ENCODE measurements at regions not wholly inside any gene's neighbourhood (a gene's known extent, or its start where the extent isn't known, plus 50 kb on each side); places are given as distances from the start of the nearest gene placed in this dataset.

DNA sequence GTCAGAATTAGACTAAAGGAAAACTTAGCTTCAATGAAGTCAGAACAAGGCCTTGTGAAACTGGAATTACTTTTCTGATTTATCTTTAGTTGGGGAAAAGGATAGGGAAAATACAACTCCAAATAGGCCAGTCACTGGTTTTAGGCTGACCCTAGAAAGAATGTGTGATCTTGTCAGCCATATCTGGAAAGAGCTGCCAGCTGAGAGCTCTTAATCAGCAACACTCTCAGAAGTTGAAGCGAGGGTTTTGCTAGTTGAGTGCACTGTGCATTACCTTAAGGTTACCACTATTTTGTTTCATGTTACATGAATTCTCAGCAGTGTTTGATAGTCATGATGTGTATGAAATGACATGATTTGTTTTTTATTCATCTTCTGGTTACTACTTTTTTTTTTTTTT lies 905.3 kb upstream of the ALCAM start:
- Histone ChIP-seq H3K4me1 (replicated peaks in 1 of 4; ENCODE audit: control insufficient read depth in 3 of 4, insufficient read depth in 4 of 4, low read length in 3 of 4) (peaks cover 0 to 7% (median 0%) of the 10 kb centered on the region in 4 experiments; a peak in 4 of 7 replicates), H2BK20ac (ENCODE audit: low read length) (no peak overlapping the region; the same call in 1 of the 2 replicates), H3K56ac (replicated peaks; ENCODE audit: insufficient read length, low read depth, low read length) (no peak overlapping the region), H3K23ac (ENCODE audit: insufficient read length) (no peak overlapping the region), H3K9me3 (ENCODE audit: insufficient read depth in 2 of 2, low read depth in 1 of 2, low read length in 1 of 2) (no peaks in the 10 kb centered on the region; a peak in 1 of 4 replicates), H3K4ac (replicated peaks; ENCODE audit: insufficient read length, low read depth, low read length) (no peak overlapping the region), H3K4me3 (ENCODE audit: extremely low read depth in 1 of 4, insufficient read depth in 2 of 4, low read depth in 3 of 4, low read length in 4 of 4) (no peak overlapping the region), H3K79me2 (ENCODE audit: control insufficient read depth in 1 of 2, insufficient read depth in 2 of 2, low read length in 2 of 2) (no peaks in the 10 kb centered on the region), H4K8ac (ENCODE audit: extremely low read depth, insufficient read depth, low read length) (no peak overlapping the region), H2BK15ac (ENCODE audit: low read length) (no peak overlapping the region), H3K4me2 (ENCODE audit: insufficient read depth in 1 of 2, low read depth in 2 of 2, low read length in 2 of 2) (no peak overlapping the region), H3K36me3 (ENCODE audit: control insufficient read depth in 2 of 4, insufficient read depth in 4 of 4, low read length in 3 of 4) (no peaks in the 10 kb centered on the region), H4K91ac (replicated peaks; ENCODE audit: insufficient read length, low read length) (no peak overlapping the region), H2AFZ (ENCODE audit: low read length) (no peak overlapping the region; the same call in 1 of the 2 replicates), H3K18ac (ENCODE audit: extremely low read depth, low read length) (no peak overlapping the region), H2BK120ac (replicated peaks; ENCODE audit: low read depth, low read length) (no peak overlapping the region), H2BK5ac (ENCODE audit: low read depth, low read length) (no peak overlapping the region), H3K14ac (ENCODE audit: insufficient read length) (no peak overlapping the region), H3K27ac (ENCODE audit: low read depth, low read length) (no peak overlapping the region), H2BK12ac (ENCODE audit: low read depth, low read length) (0 out of 2 replicates have a peak overlapping the region, but pooled peaks have one; percentile 18), H3K9ac (replicated peaks in 1 of 4; ENCODE audit: extremely low read depth in 1 of 4, low read depth in 3 of 4, low read length in 3 of 4) (no peak overlapping the region; a peak in 1 of 7 replicates), H3K27me3 (replicated peaks in 1 of 4; ENCODE audit: control insufficient read depth in 3 of 4, extremely low read depth in 1 of 4, insufficient read depth in 3 of 4, low read length in 3 of 4) (no peaks in the 10 kb centered on the region), H2AK5ac (ENCODE audit: low read depth, low read length) (no peak overlapping the region), H4K20me1 (replicated peaks in 1 of 2; ENCODE audit: control insufficient read depth in 1 of 2, insufficient read depth in 2 of 2, low read length in 2 of 2) (no peaks in the 10 kb centered on the region), H4K5ac (ENCODE audit: insufficient read length, low read depth, low read length) (no peak overlapping the region), H3K79me1 (ENCODE audit: low read depth, low read length) (no peaks in the 10 kb centered on the region), H3K23me2 (ENCODE audit: low read depth, low read length) (no peaks in the 10 kb centered on the region)
- DNase-seq (ENCODE audit: low read depth in 1 of 2, low spot score in 2 of 2) (no peak), FAIRE-seq (no peak)
- ChIA-PET POLR2A (ENCODE audit: partially characterized antibody) (no interaction called here), CTCF (ENCODE audit: partially characterized antibody) (interaction anchor here (0.6 to 2.5 kb wide), 13 partner anchors 8 to 1983 kb away, joined by 3 to 16 read pairs (median 3); no protein-coding TSS in a partner anchor)
- WGBS, 2 experiments (ENCODE audit: extremely low coverage in 1 of 2, insufficient coverage in 1 of 2, insufficient read length in 1 of 2, insufficient replicate concordance in 2 of 2, low coverage in 1 of 2, low lambda C conversion rate in 2 of 2, missing lambda C conversion rate in 1 of 2): 81% methylated on average over 1 of the region's 1 CpG; no CpG with 5 or more reads in 1 of the 2 experiments
- TF ChIP-seq FOSL1 (IDR thresholded peaks at IDR 0.05; ENCODE audit: insufficient read depth, low read depth, low read length) (no peak), CHD2 (IDR thresholded peaks at IDR 0.05; ENCODE audit: low read length) (no peak), SP2 (IDR thresholded peaks at IDR 0.05; ENCODE audit: low read length) (no peak), CHD1 (IDR thresholded peaks at IDR 0.05; ENCODE audit: low read depth, low read length) (no peak), KDM1A (IDR thresholded peaks at IDR 0.05; ENCODE audit: borderline replicate concordance, low read length) (no peak)
